ENCODE measurements at regions not wholly inside any gene's neighbourhood (a gene's known extent, or its start where the extent isn't known, plus 50 kb on each side); places are given as distances from the start of the nearest gene placed in this dataset.

GRCh38 chr5:126189231-126189630 is 234.0 kb upstream of the GRAMD2B start:
- no peak for DNase-seq (ENCODE audit: low read depth in 1 of 2, low spot score in 1 of 2)
- in situ Hi-C loops (cut with HindIII; ENCODE audit: low pct_unique_long_range_greater_than_20kb, low sequenced_read_pairs), result no loop called here
- TF ChIP-seq JUND (IDR thresholded peaks at IDR 0.05; ENCODE audit: low read depth), result no peak

- in situ Hi-C loops (cut with HindIII; ENCODE audit: low pct_unique_long_range_greater_than_20kb, low sequenced_read_pairs), result no loop called here
- TF ChIP-seq JUND (IDR thresholded peaks at IDR 0.05; ENCODE audit: low read depth), result no peak
- DNase-seq (ENCODE audit: low read depth in 1 of 2, low spot score in 1 of 2), result no peak
Observed at GRCh38 chr5:126189862-126190261, 233.3 kb upstream of the GRAMD2B start.

DNA sequence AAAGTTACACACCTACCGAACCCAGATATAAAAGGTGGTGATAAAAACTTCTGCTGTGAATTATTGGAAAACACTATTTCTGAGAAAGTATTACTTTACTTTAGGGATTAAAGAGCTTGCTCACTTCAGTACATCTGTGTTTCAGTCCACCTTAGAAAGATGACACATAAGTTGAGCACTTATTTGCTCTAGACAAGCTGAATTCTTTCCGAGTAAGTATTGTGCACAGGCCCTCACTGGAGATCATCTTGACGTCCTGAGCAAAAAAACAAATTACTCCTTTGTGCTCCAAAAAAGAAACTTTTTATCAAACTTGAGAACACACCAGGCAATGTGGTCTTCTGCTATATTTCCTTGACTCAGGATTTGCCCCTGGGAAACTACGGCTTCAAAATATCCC is 231.0 kb upstream of the GRAMD2B start:
- DNase-seq (ENCODE audit: low read depth in 1 of 2, low spot score in 1 of 2), result no peak
- TF ChIP-seq JUND (IDR thresholded peaks at IDR 0.05; ENCODE audit: low read depth), result no peak
- in situ Hi-C loops (cut with HindIII; ENCODE audit: low pct_unique_long_range_greater_than_20kb, low sequenced_read_pairs), result no loop called here

- DNase-seq (ENCODE audit: low read depth in 1 of 2, low spot score in 1 of 2), result no peak
- TF ChIP-seq JUND (IDR thresholded peaks at IDR 0.05; ENCODE audit: low read depth), result no peak
- in situ Hi-C loops (cut with HindIII; ENCODE audit: low pct_unique_long_range_greater_than_20kb, low sequenced_read_pairs), result no loop called here
Observed at GRCh38 chr5:126195410-126196100, 227.7 kb upstream of the GRAMD2B start.

- in situ Hi-C loops (cut with HindIII; ENCODE audit: low pct_unique_long_range_greater_than_20kb, low sequenced_read_pairs), result no loop called here
- TF ChIP-seq JUND (IDR thresholded peaks at IDR 0.05; ENCODE audit: low read depth), result no peak
- peak in 1 of 2 experiments; percentile 32 for DNase-seq (ENCODE audit: low read depth in 1 of 2, low spot score in 1 of 2)
Observed at GRCh38 chr5:126198531-126198930, 224.7 kb upstream of the GRAMD2B start.

GRCh38 chr5:126199467-126199866 is 223.7 kb upstream of the GRAMD2B start:
- TF ChIP-seq JUND (IDR thresholded peaks at IDR 0.05; ENCODE audit: low read depth), result no peak
- no peak for DNase-seq (ENCODE audit: low read depth in 1 of 2, low spot score in 1 of 2)
- in situ Hi-C loops (cut with HindIII; ENCODE audit: low pct_unique_long_range_greater_than_20kb, low sequenced_read_pairs), result no loop called here

- TF ChIP-seq JUND (IDR thresholded peaks at IDR 0.05; ENCODE audit: low read depth), result no peak
- peak; percentile 10 to 88 for DNase-seq (ENCODE audit: low read depth in 1 of 2, low spot score in 1 of 2)
Observed at GRCh38 chr5:126208691-126209090, 214.5 kb upstream of the GRAMD2B start.

GRCh38 chr5:126210955-126211354 is 212.3 kb upstream of the GRAMD2B start:
- peak in 1 of 2 experiments; percentile 22 for DNase-seq (ENCODE audit: low read depth in 1 of 2, low spot score in 1 of 2)
- TF ChIP-seq JUND (IDR thresholded peaks at IDR 0.05; ENCODE audit: low read depth), result no peak
- in situ Hi-C loops (cut with HindIII; ENCODE audit: low pct_unique_long_range_greater_than_20kb, low sequenced_read_pairs), result no loop called here

More at GRCh38 chr5:126208691-126209090, 214.5 kb upstream of the GRAMD2B start:
- in situ Hi-C loops (cut with HindIII; ENCODE audit: low pct_unique_long_range_greater_than_20kb, low sequenced_read_pairs), result no loop called here

DNA sequence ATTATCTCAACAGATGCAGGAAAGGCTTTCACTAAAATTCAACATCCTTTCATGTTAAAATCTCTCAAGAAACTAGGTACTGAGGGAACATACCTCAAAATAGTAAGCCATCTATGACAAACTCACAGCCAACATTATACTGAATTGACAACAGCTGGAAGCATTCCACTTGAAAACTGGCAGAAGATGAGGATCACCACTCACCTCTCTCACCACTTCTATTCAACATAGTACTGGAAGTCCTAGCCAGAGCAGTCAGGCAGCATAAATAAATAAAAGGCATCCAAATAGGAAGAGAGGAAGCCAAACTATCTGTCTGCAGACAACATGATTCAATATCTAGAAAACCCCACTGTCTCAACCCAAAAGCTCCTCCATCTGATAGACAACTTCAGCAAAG is 203.6 kb upstream of the GRAMD2B start:
- no peak for TF ChIP-seq JUND (IDR thresholded peaks at IDR 0.05; ENCODE audit: low read depth)
- in situ Hi-C loops (cut with HindIII; ENCODE audit: low pct_unique_long_range_greater_than_20kb, low sequenced_read_pairs), result no loop called here
- no peak for DNase-seq (ENCODE audit: low read depth in 1 of 2, low spot score in 1 of 2)

DNA sequence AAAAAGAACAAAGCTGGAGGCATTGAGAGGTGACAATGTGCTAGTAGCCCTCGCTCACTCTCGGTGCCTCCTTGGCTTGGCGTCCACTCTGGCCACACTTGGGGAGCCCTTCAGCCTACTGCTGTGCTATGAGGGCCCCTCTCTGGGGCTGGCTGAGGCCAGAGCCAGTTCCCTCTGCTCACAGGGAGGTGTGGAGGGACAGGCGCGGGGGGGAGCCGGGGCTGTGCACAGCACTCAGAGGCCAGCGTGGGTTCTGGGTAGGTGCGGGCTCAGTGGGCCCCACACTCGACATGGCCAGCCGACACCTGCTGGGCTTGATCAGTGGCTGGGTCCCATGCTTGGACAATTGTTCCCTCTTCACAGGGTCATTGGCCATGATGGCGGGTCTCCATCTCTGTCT is 202.5 kb upstream of the GRAMD2B start:
- DNase-seq (ENCODE audit: low read depth in 1 of 2, low spot score in 1 of 2), result no peak
- no peak for TF ChIP-seq JUND (IDR thresholded peaks at IDR 0.05; ENCODE audit: low read depth)
- in situ Hi-C loops (cut with HindIII; ENCODE audit: low pct_unique_long_range_greater_than_20kb, low sequenced_read_pairs), result no loop called here

DNA sequence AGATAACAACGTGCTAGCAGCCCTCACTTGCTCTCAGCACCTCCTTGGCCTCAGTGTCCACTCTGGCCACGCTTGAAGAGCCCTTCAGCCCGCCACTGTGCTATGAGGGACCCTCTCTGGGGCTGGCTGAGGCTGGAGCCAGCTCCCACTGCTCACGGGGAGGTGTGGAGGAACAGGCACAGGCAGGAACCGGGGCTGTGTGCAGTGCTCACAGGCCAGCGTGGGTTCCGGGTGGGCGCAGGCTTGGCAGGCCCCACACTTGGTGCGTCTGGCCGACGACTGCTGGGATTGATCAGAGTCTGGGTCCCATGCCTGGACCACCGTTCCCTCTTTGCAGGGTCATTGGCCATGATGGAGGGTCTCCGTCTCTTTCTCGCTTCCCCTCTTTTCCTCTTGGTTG is 194.3 kb upstream of the GRAMD2B start:
- no peak for DNase-seq (ENCODE audit: low read depth in 1 of 2, low spot score in 1 of 2)
- in situ Hi-C loops (cut with HindIII; ENCODE audit: low pct_unique_long_range_greater_than_20kb, low sequenced_read_pairs), result no loop called here
- no peak for TF ChIP-seq JUND (IDR thresholded peaks at IDR 0.05; ENCODE audit: low read depth)

- TF ChIP-seq JUND (IDR thresholded peaks at IDR 0.05; ENCODE audit: low read depth), result no peak
- in situ Hi-C loops (cut with HindIII; ENCODE audit: low pct_unique_long_range_greater_than_20kb, low sequenced_read_pairs), result no loop called here
- DNase-seq (ENCODE audit: low read depth in 1 of 2, low spot score in 1 of 2), result no peak
Observed at GRCh38 chr5:126233256-126233655, 190.0 kb upstream of the GRAMD2B start.

- in situ Hi-C loops (cut with HindIII; ENCODE audit: low pct_unique_long_range_greater_than_20kb, low sequenced_read_pairs), result no loop called here
- TF ChIP-seq JUND (IDR thresholded peaks at IDR 0.05; ENCODE audit: low read depth), result no peak
- peak; percentile 7 to 56 for DNase-seq (ENCODE audit: low read depth in 1 of 2, low spot score in 1 of 2)
Observed at GRCh38 chr5:126234563-126235195, 188.5 kb upstream of the GRAMD2B start.
